ENCODE measurements at regions not wholly inside any gene's neighbourhood (a gene's known extent, or its start where the extent isn't known, plus 50 kb on each side); places are given as distances from the start of the nearest gene placed in this dataset.

DNA sequence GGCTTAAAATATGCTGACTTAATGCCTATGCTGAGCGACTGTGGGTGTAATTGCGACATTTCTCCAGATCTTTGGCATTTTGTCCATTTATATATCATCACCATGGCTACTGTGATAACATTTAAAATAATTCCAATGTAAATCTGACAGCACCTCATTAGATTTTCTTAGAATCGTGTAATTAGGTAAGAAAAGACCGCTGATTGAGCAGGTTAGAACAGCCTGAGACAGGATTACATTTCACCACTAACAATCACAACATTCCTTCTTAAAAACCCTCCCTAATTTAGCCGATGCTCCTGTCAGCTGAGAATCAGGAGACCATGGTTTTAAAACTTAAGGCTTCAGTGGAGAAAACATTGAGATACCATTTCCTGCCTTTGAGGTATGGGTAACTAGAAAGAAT lies 455.3 kb upstream of the PDZRN3 start:
- ChIA-PET CTCF (no interaction called here), POLR2A (ENCODE audit: low non-redundant PET) (no interaction called here)
- no peak for DNase-seq (ENCODE audit: low spot score)
- TF ChIP-seq, protein P1, sequence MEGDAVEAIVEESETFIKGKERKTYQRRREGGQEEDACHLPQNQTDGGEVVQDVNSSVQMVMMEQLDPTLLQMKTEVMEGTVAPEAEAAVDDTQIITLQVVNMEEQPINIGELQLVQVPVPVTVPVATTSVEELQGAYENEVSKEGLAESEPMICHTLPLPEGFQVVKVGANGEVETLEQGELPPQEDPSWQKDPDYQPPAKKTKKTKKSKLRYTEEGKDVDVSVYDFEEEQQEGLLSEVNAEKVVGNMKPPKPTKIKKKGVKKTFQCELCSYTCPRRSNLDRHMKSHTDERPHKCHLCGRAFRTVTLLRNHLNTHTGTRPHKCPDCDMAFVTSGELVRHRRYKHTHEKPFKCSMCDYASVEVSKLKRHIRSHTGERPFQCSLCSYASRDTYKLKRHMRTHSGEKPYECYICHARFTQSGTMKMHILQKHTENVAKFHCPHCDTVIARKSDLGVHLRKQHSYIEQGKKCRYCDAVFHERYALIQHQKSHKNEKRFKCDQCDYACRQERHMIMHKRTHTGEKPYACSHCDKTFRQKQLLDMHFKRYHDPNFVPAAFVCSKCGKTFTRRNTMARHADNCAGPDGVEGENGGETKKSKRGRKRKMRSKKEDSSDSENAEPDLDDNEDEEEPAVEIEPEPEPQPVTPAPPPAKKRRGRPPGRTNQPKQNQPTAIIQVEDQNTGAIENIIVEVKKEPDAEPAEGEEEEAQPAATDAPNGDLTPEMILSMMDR (conservative IDR thresholded peaks at IDR 0.05; ENCODE audit: low read depth, low read length), result no peak
- no peak for TF ChIP-seq EZH2 (IDR thresholded peaks at IDR 0.05; ENCODE audit: borderline replicate concordance, low read depth, low read length, poor library complexity, severe bottlenecking)
- Histone ChIP-seq H3K36me3 (ENCODE audit: insufficient read depth, low read length, poor library complexity, severe bottlenecking) (no peaks in the 10 kb centered on the region), H3K9me3 (ENCODE audit: low read depth, low read length, poor library complexity, severe bottlenecking) (no peaks in the 10 kb centered on the region), H3K27me3 (replicated peaks; ENCODE audit: insufficient read depth, low read depth, low read length, poor library complexity) (no peaks in the 10 kb centered on the region), H3K4me1 (ENCODE audit: insufficient read depth, low read length, poor library complexity, severe bottlenecking) (no peaks in the 10 kb centered on the region), H3K27ac (ENCODE audit: low read depth, low read length, poor library complexity, severe bottlenecking) (no peak overlapping the region), H3K4me3 (ENCODE audit: low read depth, low read length, poor library complexity, severe bottlenecking) (no peak overlapping the region)
- no TSS peak for BruUV-seq (replicated peaks)
- intact Hi-C loops (cut with micrococcal nuclease; ENCODE audit: unreplicated experiment), result no loop called here

DNA sequence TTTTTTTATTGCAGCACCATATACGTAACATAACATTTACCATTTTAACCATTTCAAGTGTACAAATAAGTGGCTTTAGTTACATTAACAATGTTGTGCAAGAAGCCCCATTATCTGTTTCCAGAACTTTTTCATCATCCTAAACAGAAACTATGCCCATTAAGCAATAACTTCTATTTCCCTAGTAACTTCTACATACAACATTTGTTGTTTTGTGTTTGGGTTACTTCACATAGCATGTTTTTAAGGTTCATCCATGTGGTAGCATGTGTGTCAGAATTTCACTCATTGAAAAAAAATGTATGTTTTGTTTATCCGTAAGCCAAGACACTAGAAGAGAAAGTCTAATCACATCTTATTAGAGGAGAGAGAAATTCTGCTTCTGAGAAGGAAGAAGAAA lies 450.5 kb upstream of the PDZRN3 start:
- intact Hi-C loops (cut with micrococcal nuclease; ENCODE audit: unreplicated experiment), result no loop called here
- CTCF ChIA-PET, result no interaction called here
- H3K27ac ChIP-seq (ENCODE audit: low read depth, low read length, poor library complexity, severe bottlenecking), result no peak overlapping the region
- H3K4me3 ChIP-seq (ENCODE audit: low read depth, low read length, poor library complexity, severe bottlenecking), result no peak overlapping the region
- H3K36me3 ChIP-seq (ENCODE audit: insufficient read depth, low read length, poor library complexity, severe bottlenecking), result no peaks in the 10 kb centered on the region
- BruUV-seq (replicated peaks), result no TSS peak
- POLR2A ChIA-PET (ENCODE audit: low non-redundant PET), result no interaction called here
- no peaks in the 10 kb centered on the region for H3K9me3 ChIP-seq (ENCODE audit: low read depth, low read length, poor library complexity, severe bottlenecking)
- H3K27me3 ChIP-seq (replicated peaks; ENCODE audit: insufficient read depth, low read depth, low read length, poor library complexity), result no peaks in the 10 kb centered on the region
- no peaks in the 10 kb centered on the region for H3K4me1 ChIP-seq (ENCODE audit: insufficient read depth, low read length, poor library complexity, severe bottlenecking)
- no peak for DNase-seq (ENCODE audit: low spot score)
- TF ChIP-seq EZH2 (IDR thresholded peaks at IDR 0.05; ENCODE audit: borderline replicate concordance, low read depth, low read length, poor library complexity, severe bottlenecking), result no peak
- TF ChIP-seq, protein P1 (conservative IDR thresholded peaks at IDR 0.05; ENCODE audit: low read depth, low read length), result no peak

DNA sequence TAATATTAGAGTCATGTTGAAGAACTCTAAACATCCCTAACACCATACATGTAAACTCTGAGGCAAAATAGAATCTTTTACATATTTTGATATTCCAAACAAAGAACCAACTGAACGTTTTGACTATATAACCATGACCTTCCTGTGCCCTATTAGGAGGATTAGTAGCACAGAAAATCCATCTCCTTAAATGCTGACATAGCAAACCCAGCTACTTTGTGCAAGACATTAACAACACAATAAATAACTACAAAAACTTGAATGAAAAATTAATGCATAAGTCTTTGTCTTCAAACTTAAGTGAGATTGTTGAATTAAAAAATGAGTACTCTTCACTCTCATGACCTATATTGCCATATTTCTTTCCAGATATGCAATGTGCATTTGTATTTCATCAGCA lies 450.0 kb upstream of the PDZRN3 start:
- no peak for TF ChIP-seq EZH2 (IDR thresholded peaks at IDR 0.05; ENCODE audit: borderline replicate concordance, low read depth, low read length, poor library complexity, severe bottlenecking)
- TF ChIP-seq, protein P1 (conservative IDR thresholded peaks at IDR 0.05; ENCODE audit: low read depth, low read length), result no peak

More for the DNA sequence above, 450.0 kb upstream of the PDZRN3 start:
- DNase-seq (ENCODE audit: low spot score), result no peak
- Histone ChIP-seq H3K4me1 (ENCODE audit: insufficient read depth, low read length, poor library complexity, severe bottlenecking) (no peaks in the 10 kb centered on the region), H3K36me3 (ENCODE audit: insufficient read depth, low read length, poor library complexity, severe bottlenecking) (no peaks in the 10 kb centered on the region), H3K4me3 (ENCODE audit: low read depth, low read length, poor library complexity, severe bottlenecking) (no peak overlapping the region), H3K27ac (ENCODE audit: low read depth, low read length, poor library complexity, severe bottlenecking) (no peak overlapping the region), H3K9me3 (ENCODE audit: low read depth, low read length, poor library complexity, severe bottlenecking) (no peaks in the 10 kb centered on the region), H3K27me3 (replicated peaks; ENCODE audit: insufficient read depth, low read depth, low read length, poor library complexity) (no peaks in the 10 kb centered on the region)
- ChIA-PET POLR2A (ENCODE audit: low non-redundant PET) (no interaction called here), CTCF (no interaction called here)
- intact Hi-C loops (cut with micrococcal nuclease; ENCODE audit: unreplicated experiment), result no loop called here
- BruUV-seq (replicated peaks), result no TSS peak
